ENCODE measurements at regions not wholly inside any gene's neighbourhood (a gene's known extent, or its start where the extent isn't known, plus 50 kb on each side); places are given as distances from the start of the nearest gene placed in this dataset.

DNA sequence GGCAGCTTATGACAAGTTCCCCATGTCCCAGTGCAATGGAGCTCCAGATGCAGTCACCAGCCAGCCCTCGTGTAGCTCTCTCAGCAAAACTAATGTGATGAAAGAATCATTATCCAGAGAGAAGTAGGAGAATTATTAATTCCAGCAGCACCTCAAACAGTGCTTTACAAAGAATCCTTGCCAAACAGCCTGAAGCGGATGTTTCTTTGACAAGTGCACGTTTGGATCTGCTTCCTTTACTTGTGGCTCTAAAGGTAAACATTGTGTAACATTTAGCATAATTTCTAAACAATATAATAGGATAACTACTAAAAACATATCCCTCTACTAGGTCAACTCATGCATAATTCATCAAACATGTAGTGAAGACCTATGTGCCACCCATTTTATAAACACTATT, 197.0 kb downstream of the FAM181B start:
- Histone ChIP-seq H3K27ac (ENCODE audit: low read length) (no peak overlapping the region), H3K36me3 (ENCODE audit: low read depth, low read length) (no peaks in the 10 kb centered on the region), H3K4me2 (ENCODE audit: low read length) (no peak overlapping the region), H3K27me3 (ENCODE audit: low read length) (no peaks in the 10 kb centered on the region), H2AFZ (ENCODE audit: low read length) (no peak overlapping the region), H3K4me1 (ENCODE audit: insufficient read depth, low read length) (no peaks in the 10 kb centered on the region), H3K9me3 (ENCODE audit: low read length) (no peaks in the 10 kb centered on the region), H3F3A (ENCODE audit: low read length, unreplicated experiment) (no peaks in the 10 kb centered on the region), H3K4me3 (ENCODE audit: low read length) (no peak overlapping the region), H3K79me2 (ENCODE audit: low read length) (no peaks in the 10 kb centered on the region), H3K9ac (ENCODE audit: low read length) (no peak overlapping the region), H4K20me1 (ENCODE audit: low read length) (no peaks in the 10 kb centered on the region), H3K9me2 (replicated peaks; ENCODE audit: low read length) (no peaks in the 10 kb centered on the region)
- BruUV-seq (replicated peaks) = no TSS peak
- DNase-seq = no peak
- no peak for ATAC-seq
- TF ChIP-seq EZH2 (IDR thresholded peaks at IDR 0.05; ENCODE audit: low read length, unreplicated experiment) (no peak), EZH2phosphoT487 (IDR thresholded peaks at IDR 0.05; ENCODE audit: borderline replicate concordance, low read length) (no peak)
- ChIA-PET POLR2A (ENCODE audit: unreplicated experiment) (no interaction called here), CTCF (no interaction called here)
- intact Hi-C loops (cut with micrococcal nuclease) = no loop called here

DNA sequence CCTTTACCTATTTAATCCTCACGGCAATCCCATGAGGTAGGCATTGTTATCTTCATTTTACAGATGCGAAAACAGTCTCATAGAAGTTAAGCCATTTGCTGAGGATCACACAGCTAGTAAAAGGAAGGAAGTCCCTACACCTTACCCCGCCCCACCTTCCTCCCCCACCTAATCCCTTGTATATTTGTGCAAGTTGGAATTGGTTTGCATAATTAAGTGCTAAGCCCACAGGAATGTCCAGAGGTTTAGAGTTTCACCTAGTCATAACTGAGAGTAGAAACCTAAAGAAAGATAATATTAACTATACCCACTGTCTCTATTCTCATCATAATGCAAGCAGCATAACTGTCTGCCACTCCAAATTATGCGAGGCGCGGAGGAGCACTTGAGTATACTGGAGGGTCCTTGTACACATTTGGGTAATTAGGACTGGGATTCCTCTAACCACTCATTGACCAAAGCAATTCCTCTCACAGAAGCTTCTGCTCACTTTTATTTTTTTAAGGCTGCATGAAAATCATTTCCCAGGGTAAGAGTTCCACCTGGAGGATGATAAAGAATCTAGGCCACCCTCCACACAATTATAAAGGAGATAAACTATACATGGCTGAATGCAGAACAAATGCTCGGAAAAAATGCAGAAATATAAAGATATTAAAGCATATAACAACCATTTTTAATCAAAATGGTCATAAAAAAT, 199.9 kb downstream of the FAM181B start:
- H3K4me1 ChIP-seq (ENCODE audit: insufficient read depth, low read length) = no peaks in the 10 kb centered on the region
- H3K9ac ChIP-seq (ENCODE audit: low read length) = no peak overlapping the region
- no peaks in the 10 kb centered on the region for H3F3A ChIP-seq (ENCODE audit: low read length, unreplicated experiment)
- no TSS peak for BruUV-seq (replicated peaks)
- H3K79me2 ChIP-seq (ENCODE audit: low read length) = no peaks in the 10 kb centered on the region
- H3K27ac ChIP-seq (ENCODE audit: low read length) = no peak overlapping the region
- no peaks in the 10 kb centered on the region for H3K9me2 ChIP-seq (replicated peaks; ENCODE audit: low read length)
- CTCF ChIA-PET = no interaction called here
- ATAC-seq (no peak), DNase-seq (peak; percentile 11)
- POLR2A ChIA-PET (ENCODE audit: unreplicated experiment) = no interaction called here
- TF ChIP-seq EZH2 (IDR thresholded peaks at IDR 0.05; ENCODE audit: low read length, unreplicated experiment) (no peak), EZH2phosphoT487 (IDR thresholded peaks at IDR 0.05; ENCODE audit: borderline replicate concordance, low read length) (no peak)
- TF ChIP-seq, protein P1, sequence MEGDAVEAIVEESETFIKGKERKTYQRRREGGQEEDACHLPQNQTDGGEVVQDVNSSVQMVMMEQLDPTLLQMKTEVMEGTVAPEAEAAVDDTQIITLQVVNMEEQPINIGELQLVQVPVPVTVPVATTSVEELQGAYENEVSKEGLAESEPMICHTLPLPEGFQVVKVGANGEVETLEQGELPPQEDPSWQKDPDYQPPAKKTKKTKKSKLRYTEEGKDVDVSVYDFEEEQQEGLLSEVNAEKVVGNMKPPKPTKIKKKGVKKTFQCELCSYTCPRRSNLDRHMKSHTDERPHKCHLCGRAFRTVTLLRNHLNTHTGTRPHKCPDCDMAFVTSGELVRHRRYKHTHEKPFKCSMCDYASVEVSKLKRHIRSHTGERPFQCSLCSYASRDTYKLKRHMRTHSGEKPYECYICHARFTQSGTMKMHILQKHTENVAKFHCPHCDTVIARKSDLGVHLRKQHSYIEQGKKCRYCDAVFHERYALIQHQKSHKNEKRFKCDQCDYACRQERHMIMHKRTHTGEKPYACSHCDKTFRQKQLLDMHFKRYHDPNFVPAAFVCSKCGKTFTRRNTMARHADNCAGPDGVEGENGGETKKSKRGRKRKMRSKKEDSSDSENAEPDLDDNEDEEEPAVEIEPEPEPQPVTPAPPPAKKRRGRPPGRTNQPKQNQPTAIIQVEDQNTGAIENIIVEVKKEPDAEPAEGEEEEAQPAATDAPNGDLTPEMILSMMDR (conservative IDR thresholded peaks at IDR 0.05; ENCODE audit: low read depth, low read length) = no peak
- intact Hi-C loops (cut with micrococcal nuclease) = no loop called here
- H2AFZ ChIP-seq (ENCODE audit: low read length) = no peak overlapping the region
- H3K27me3 ChIP-seq (ENCODE audit: low read length) = no peaks in the 10 kb centered on the region
- no peak overlapping the region for H3K4me3 ChIP-seq (ENCODE audit: low read length)
- no peaks in the 10 kb centered on the region for H3K36me3 ChIP-seq (ENCODE audit: low read depth, low read length)
- no peaks in the 10 kb centered on the region for H3K9me3 ChIP-seq (ENCODE audit: low read length)
- no peaks in the 10 kb centered on the region for H4K20me1 ChIP-seq (ENCODE audit: low read length)
- H3K4me2 ChIP-seq (ENCODE audit: low read length) = no peak overlapping the region

DNA sequence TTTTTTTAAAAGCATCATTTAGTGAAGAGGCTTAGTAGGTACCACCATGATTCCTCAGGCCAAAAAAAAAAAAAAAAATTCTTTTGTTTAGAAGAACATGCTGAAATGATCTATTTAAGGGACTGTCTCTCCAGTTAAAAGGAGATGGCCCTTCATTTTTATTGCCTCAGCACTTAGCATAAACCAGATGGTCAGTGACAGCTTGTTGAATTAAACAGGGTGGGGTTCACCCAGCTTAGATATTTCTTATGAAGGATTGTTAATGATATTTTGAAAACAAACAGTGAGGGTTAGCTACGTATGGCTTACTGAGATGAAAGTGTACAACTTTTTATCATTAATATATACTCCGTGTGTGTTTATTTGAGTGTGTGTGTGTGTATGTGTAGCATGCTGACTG, 203.7 kb downstream of the FAM181B start:
- Histone ChIP-seq H3K4me3 (ENCODE audit: low read length) (no peak overlapping the region), H3K9ac (ENCODE audit: low read length) (no peak overlapping the region), H3K4me1 (ENCODE audit: insufficient read depth, low read length) (no peaks in the 10 kb centered on the region), H3K4me2 (ENCODE audit: low read length) (no peak overlapping the region), H3K27me3 (ENCODE audit: low read length) (peaks cover 5% of the 10 kb centered on the region; the same call in 1 of the 2 replicates), H3K27ac (ENCODE audit: low read length) (no peak overlapping the region), H3F3A (ENCODE audit: low read length, unreplicated experiment) (no peaks in the 10 kb centered on the region), H3K9me2 (replicated peaks; ENCODE audit: low read length) (no peaks in the 10 kb centered on the region), H4K20me1 (ENCODE audit: low read length) (no peaks in the 10 kb centered on the region), H3K79me2 (ENCODE audit: low read length) (no peaks in the 10 kb centered on the region), H3K9me3 (ENCODE audit: low read length) (no peaks in the 10 kb centered on the region), H3K36me3 (ENCODE audit: low read depth, low read length) (no peaks in the 10 kb centered on the region), H2AFZ (ENCODE audit: low read length) (no peak overlapping the region)
- intact Hi-C loops (cut with micrococcal nuclease) = no loop called here
- TF ChIP-seq EZH2phosphoT487 (IDR thresholded peaks at IDR 0.05; ENCODE audit: borderline replicate concordance, low read length) = no peak
- TF ChIP-seq EZH2 (IDR thresholded peaks at IDR 0.05; ENCODE audit: low read length, unreplicated experiment) = no peak
- TF ChIP-seq, protein P1 (conservative IDR thresholded peaks at IDR 0.05; ENCODE audit: low read depth, low read length) = no peak
- ATAC-seq = no peak
- CTCF ChIA-PET = no interaction called here
- POLR2A ChIA-PET (ENCODE audit: unreplicated experiment) = no interaction called here
- no peak for DNase-seq
- no TSS peak for BruUV-seq (replicated peaks)

Data from PC-3 (cell line).